Activated CD4-positive, alpha-beta T cell treated with anti-CD3 and anti-CD28 coated beads, Interleukin-2, amount 10 ng/mL, durations not matched to agents 7 days and 5 days (primary cell): ENCODE measurements at regions not wholly inside any gene's neighbourhood (a gene's known extent, or its start where the extent isn't known, plus 50 kb on each side); places are given as distances from the start of the nearest gene placed in this dataset.
A peak's percentile ranks its signal among the peaks of the same experiment; 100 is the strongest.

Experiments used
- CTCF ChIA-PET: fragments of 350-600 bp; sonication (Branson Sonifier 250); formaldehyde crosslinking; loops from one replicate; lab custom pipeline; 2021; ENCODE audit warnings: antibody characterized with exemption; lab: Charles Lee
- POLR2A ChIA-PET: fragments of 350-600 bp; sonication (Branson Sonifier 250); formaldehyde crosslinking; loops from one replicate; lab custom pipeline; 2021; ENCODE audit warnings: antibody characterized with exemption; lab: Charles Lee
- DNase-seq: peaks from one replicate; pipeline ENCODE4 v3.0.0-alpha.2; 2020
- H3K27ac Mint-ChIP-seq: one replicate; pipeline ENCODE4 v1.8.0; 2021; ENCODE audit warnings: mild to moderate bottlenecking, moderate library complexity, mixed read lengths
- H3K27me3 Mint-ChIP-seq: one replicate; pipeline ENCODE4 v1.8.0; 2021; ENCODE audit warnings: mixed read lengths
- H3K36me3 Mint-ChIP-seq: one replicate; pipeline ENCODE4 v1.8.0; 2021; ENCODE audit warnings: low read depth, mixed read lengths
- H3K4me1 Mint-ChIP-seq: one replicate; pipeline ENCODE4 v1.8.0; 2021; ENCODE audit warnings: mixed read lengths
- H3K4me3 Mint-ChIP-seq: one replicate; pipeline ENCODE4 v1.8.0; 2021; ENCODE audit warnings: mild to moderate bottlenecking, moderate library complexity, mixed read lengths
- H3K9me3 Mint-ChIP-seq: one replicate; pipeline ENCODE4 v1.8.0; 2021; ENCODE audit warnings: mixed read lengths

DNA sequence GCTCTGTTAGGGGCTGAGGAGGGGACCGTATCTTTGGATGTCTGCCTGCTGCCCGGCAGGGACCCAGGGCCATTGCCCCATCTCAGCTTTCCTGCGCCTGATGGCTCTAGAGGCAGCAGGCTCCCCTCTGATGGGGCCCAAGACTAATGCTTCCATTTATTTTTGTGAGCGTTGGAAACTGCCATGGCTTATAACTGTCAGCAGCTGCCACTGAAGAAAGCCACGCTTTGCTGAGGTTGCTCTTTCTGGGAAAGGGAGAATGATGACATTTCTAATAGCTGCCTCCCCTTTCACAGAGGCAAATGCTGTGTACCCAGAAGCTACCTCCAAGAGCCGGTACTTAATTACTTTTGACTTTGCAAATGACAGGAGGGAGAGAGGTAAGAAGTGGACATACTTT, 103.8 kb downstream of the HAPSTR1 start:
- ChIA-PET POLR2A (no interaction called here), CTCF (interaction anchor here (0.5 to 1.2 kb wide), 2 partner anchors 37 to 59 kb away, joined by 3 to 4 read pairs; no protein-coding TSS in a partner anchor)
- Mint-ChIP-seq H3K4me1 (no peaks in the 10 kb centered on the region), H3K27ac (no peak overlapping the region), H3K9me3 (no peaks in the 10 kb centered on the region), H3K27me3 (no peaks in the 10 kb centered on the region), H3K36me3 (no peaks in the 10 kb centered on the region), H3K4me3 (no peak overlapping the region)
- no peak for DNase-seq

GRCh38 chr16:9197957-9198661, 106.7 kb downstream of the HAPSTR1 start:
- ChIA-PET CTCF (interaction anchor here (0.6 kb wide), 1 partner anchor 1254 kb away, joined by 3 read pairs; no protein-coding TSS in a partner anchor), POLR2A (no interaction called here)
- H3K27ac Mint-ChIP-seq: no peak overlapping the region
- no peaks in the 10 kb centered on the region for H3K27me3 Mint-ChIP-seq
- H3K4me3 Mint-ChIP-seq: no peak overlapping the region
- DNase-seq: no peak
- no peaks in the 10 kb centered on the region for H3K4me1 Mint-ChIP-seq
- H3K9me3 Mint-ChIP-seq: no peaks in the 10 kb centered on the region
- H3K36me3 Mint-ChIP-seq: no peaks in the 10 kb centered on the region

- Mint-ChIP-seq H3K27me3 (no peaks in the 10 kb centered on the region), H3K4me3 (no peak overlapping the region), H3K27ac (no peak overlapping the region), H3K9me3 (no peaks in the 10 kb centered on the region), H3K4me1 (no peaks in the 10 kb centered on the region), H3K36me3 (no peaks in the 10 kb centered on the region)
- POLR2A ChIA-PET: no interaction called here
- no peak for DNase-seq
- CTCF ChIA-PET: no interaction called here
Observed at GRCh38 chr16:9199311-9199710, 107.9 kb downstream of the HAPSTR1 start.

GRCh38 chr16:9199751-9200150, 108.3 kb downstream of the HAPSTR1 start:
- Mint-ChIP-seq H3K36me3 (no peaks in the 10 kb centered on the region), H3K27me3 (no peaks in the 10 kb centered on the region), H3K9me3 (no peaks in the 10 kb centered on the region), H3K4me3 (no peak overlapping the region), H3K27ac (no peak overlapping the region), H3K4me1 (no peaks in the 10 kb centered on the region)
- DNase-seq: no peak
- ChIA-PET CTCF (no interaction called here), POLR2A (no interaction called here)

DNA sequence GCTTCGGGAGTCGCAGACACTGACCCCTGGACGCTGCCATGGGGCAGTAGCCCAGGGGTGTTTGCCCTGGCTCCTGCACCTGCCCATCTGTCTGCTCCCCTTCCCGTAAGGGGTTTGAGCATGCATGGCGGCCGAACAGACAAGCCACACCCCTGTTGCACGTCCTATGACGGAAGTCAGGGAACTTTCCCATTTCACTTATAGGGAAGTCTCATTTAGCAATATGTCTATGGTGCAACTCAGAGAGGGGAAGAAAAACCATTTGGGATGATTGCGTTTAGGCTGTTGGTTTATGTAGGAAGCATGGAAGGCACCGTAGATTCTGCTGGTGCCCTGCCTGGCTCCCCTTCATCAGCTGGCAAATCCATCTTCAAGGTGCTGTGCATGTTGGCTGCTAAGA, 112.5 kb downstream of the HAPSTR1 start:
- H3K4me1 Mint-ChIP-seq: no peaks in the 10 kb centered on the region
- POLR2A ChIA-PET: no interaction called here
- H3K27ac Mint-ChIP-seq: no peak overlapping the region
- H3K27me3 Mint-ChIP-seq: no peaks in the 10 kb centered on the region
- no peak overlapping the region for H3K4me3 Mint-ChIP-seq
- no peaks in the 10 kb centered on the region for H3K36me3 Mint-ChIP-seq
- CTCF ChIA-PET: interaction anchor here (0.6 kb wide), 1 partner anchor 1233 kb away, joined by 3 read pairs; no protein-coding TSS in a partner anchor
- H3K9me3 Mint-ChIP-seq: no peaks in the 10 kb centered on the region
- DNase-seq: no peak

DNA sequence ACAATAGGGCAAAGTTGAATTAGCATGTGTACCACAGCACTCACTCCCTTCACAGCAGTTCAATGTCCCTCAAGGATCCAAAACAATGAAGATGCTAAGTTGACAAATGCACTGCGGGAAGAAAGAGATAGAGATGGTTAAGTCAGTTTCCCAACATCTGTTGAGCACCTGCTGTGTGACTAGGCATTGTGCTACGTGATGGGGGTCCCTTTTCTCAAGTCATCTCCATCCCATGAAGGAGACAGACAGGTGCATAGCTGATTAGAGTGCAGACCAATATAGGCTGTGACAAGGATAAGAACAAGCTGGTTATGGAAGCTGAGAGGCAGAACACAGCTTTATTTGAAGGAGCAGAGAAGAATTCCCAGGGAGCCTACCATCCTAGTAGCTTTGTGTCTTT, 114.2 kb downstream of the HAPSTR1 start:
- no peaks in the 10 kb centered on the region for H3K9me3 Mint-ChIP-seq
- no peaks in the 10 kb centered on the region for H3K36me3 Mint-ChIP-seq
- H3K4me3 Mint-ChIP-seq: no peak overlapping the region
- ChIA-PET POLR2A (no interaction called here), CTCF (interaction anchor here (0.5 to 0.7 kb wide), 2 partner anchors 54 to 68 kb away, joined by 3 read pairs; no protein-coding TSS in a partner anchor)
- H3K27me3 Mint-ChIP-seq: no peaks in the 10 kb centered on the region
- H3K27ac Mint-ChIP-seq: no peak overlapping the region
- no peaks in the 10 kb centered on the region for H3K4me1 Mint-ChIP-seq
- DNase-seq: no peak

DNA sequence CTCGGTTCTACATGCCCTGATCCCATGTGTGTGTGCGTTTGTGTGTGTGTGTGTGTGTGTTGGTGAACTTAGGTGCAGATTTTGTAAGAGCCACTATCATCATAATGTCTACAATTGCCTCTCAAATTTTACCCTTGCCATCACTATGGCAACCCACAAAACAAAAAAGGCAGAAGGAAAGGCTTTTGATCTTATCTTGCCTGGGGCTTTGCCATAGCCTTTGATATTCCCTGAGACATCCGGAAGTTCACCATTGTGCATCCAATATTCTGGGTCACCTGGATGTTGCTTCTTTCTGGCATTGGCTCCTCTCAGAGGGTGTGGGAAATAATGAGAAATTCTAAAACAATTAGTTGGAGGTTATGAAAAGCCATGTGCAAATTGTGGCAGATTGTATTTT, 114.7 kb downstream of the HAPSTR1 start:
- no peak overlapping the region for H3K4me3 Mint-ChIP-seq
- no peak overlapping the region for H3K27ac Mint-ChIP-seq
- CTCF ChIA-PET: interaction anchor here (0.6 kb wide), 1 partner anchor 1440 kb away, joined by 3 read pairs; no protein-coding TSS in a partner anchor
- no peaks in the 10 kb centered on the region for H3K9me3 Mint-ChIP-seq
- POLR2A ChIA-PET: no interaction called here
- no peaks in the 10 kb centered on the region for H3K27me3 Mint-ChIP-seq
- H3K4me1 Mint-ChIP-seq: no peaks in the 10 kb centered on the region
- no peak for DNase-seq
- no peaks in the 10 kb centered on the region for H3K36me3 Mint-ChIP-seq

GRCh38 chr16:9212621-9213020, 121.2 kb downstream of the HAPSTR1 start:
- no peaks in the 10 kb centered on the region for H3K9me3 Mint-ChIP-seq
- H3K36me3 Mint-ChIP-seq: no peaks in the 10 kb centered on the region
- POLR2A ChIA-PET: no interaction called here
- no peak overlapping the region for H3K4me3 Mint-ChIP-seq
- DNase-seq: no peak
- H3K27ac Mint-ChIP-seq: no peak overlapping the region
- no peaks in the 10 kb centered on the region for H3K27me3 Mint-ChIP-seq
- no peaks in the 10 kb centered on the region for H3K4me1 Mint-ChIP-seq
- CTCF ChIA-PET: no interaction called here

- H3K27me3 Mint-ChIP-seq: no peaks in the 10 kb centered on the region
- no peak overlapping the region for H3K27ac Mint-ChIP-seq
- H3K4me1 Mint-ChIP-seq: no peaks in the 10 kb centered on the region
- H3K9me3 Mint-ChIP-seq: no peaks in the 10 kb centered on the region
- no peaks in the 10 kb centered on the region for H3K36me3 Mint-ChIP-seq
- DNase-seq: no peak
- no peak overlapping the region for H3K4me3 Mint-ChIP-seq
- CTCF ChIA-PET: no interaction called here
- POLR2A ChIA-PET: no interaction called here
Observed at GRCh38 chr16:9219813-9220212, 128.4 kb downstream of the HAPSTR1 start.

DNA sequence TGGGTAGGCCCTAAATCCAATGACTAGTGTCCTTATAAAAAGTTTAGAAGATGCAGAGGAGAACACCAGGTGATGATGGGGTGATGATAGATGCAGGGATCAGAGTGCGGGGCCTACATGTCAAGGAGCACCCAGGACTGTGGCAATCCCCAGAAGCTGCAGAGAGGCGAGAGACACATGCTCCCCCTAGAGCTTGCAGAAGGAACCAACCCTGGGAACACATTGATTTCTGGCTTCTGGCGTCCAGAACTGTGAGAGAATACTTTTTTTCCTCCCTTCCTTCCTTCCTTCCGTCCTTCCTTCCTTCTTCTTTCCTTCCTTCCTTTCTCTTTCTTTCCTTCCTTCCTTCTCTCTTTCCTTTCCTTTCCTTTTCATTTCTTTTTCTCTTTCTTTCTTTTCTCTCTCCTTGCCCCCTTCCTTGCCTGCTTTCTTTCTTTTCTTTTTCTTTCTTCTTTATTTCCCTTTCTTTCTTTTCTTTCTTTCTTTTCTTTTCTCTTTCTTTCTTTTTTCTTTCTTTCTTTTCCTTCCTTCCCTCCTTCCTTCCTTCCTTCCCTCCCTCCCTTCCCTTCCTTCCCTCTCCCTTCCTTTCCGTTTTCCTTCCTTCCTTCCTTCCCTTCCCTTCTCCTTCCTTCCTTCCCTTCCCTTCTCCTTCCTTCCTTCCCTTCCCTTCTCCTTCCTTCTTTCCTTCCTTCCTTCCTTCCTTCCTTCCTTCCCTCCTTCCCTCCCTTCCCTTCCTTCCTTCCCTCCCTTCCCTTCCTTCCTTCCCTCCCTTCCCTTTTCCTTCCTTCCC, 134.3 kb downstream of the HAPSTR1 start:
- H3K27me3 Mint-ChIP-seq: no peaks in the 10 kb centered on the region
- H3K9me3 Mint-ChIP-seq: no peaks in the 10 kb centered on the region
- H3K4me3 Mint-ChIP-seq: no peak overlapping the region
- ChIA-PET CTCF (no interaction called here), POLR2A (no interaction called here)
- H3K36me3 Mint-ChIP-seq: no peaks in the 10 kb centered on the region
- H3K4me1 Mint-ChIP-seq: no peaks in the 10 kb centered on the region
- H3K27ac Mint-ChIP-seq: no peak overlapping the region
- DNase-seq: peak; percentile 9

- Mint-ChIP-seq H3K9me3 (no peaks in the 10 kb centered on the region), H3K4me1 (no peaks in the 10 kb centered on the region), H3K36me3 (no peaks in the 10 kb centered on the region), H3K4me3 (no peak overlapping the region), H3K27ac (no peak overlapping the region), H3K27me3 (no peaks in the 10 kb centered on the region)
- ChIA-PET CTCF (no interaction called here), POLR2A (no interaction called here)
- no peak for DNase-seq
Observed at GRCh38 chr16:9226924-9227323, 135.5 kb downstream of the HAPSTR1 start.

DNA sequence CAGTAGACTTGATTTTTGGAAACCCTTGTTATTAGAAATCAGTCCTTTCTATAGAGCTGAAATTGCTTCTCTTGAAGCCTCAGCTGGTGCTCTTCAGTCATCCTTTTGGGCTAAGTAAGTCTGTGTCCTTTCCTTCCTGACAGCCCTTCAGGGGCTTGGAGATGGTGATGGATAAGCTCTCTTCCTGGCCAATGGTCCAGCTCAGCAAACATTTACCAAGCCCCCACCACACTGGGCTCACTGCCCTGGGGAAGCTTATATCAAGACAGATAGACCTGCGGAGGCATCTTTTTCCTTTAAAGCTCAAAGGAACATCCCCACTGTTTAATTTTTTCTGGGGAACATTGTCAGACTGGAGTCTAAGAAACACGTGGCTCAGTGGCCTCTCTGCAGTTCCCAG, 139.6 kb downstream of the HAPSTR1 start:
- no peak for DNase-seq
- no peaks in the 10 kb centered on the region for H3K9me3 Mint-ChIP-seq
- ChIA-PET POLR2A (no interaction called here), CTCF (no interaction called here)
- H3K27ac Mint-ChIP-seq: no peak overlapping the region
- H3K4me1 Mint-ChIP-seq: no peaks in the 10 kb centered on the region
- no peaks in the 10 kb centered on the region for H3K36me3 Mint-ChIP-seq
- no peaks in the 10 kb centered on the region for H3K27me3 Mint-ChIP-seq
- no peak overlapping the region for H3K4me3 Mint-ChIP-seq

DNA sequence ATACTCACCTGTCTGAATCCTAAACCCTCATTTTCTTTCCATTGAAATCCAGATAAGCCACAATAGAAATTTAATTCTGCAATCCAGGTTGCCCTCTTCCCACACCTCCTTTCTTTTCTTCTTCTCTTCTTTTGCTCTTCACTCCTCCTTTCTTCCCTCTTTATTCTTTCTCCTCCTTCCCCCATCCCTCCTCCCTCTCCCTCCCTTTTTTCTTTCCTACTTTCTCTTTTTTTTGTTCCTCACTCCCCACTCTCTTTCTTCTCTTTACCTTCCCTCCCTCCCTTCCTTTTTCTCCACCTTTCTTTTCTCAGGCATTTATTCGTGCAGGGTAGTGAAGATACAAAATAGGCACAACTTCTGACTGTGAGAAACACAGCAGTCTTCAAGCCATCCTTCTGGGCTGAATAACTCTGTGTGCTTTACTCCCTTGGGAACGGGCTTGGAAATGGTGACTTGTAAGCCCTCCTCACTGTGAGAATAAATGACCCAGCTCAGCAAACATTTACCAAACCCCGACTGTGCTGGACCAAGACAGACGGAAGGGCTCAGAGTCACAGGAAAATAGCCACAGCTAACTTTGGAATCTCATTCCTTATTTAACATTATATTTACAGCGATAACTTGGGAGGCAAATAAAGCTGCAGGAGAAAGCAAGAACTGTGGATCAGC, 140.8 kb downstream of the HAPSTR1 start:
- H3K36me3 Mint-ChIP-seq: no peaks in the 10 kb centered on the region
- no peaks in the 10 kb centered on the region for H3K27me3 Mint-ChIP-seq
- H3K4me1 Mint-ChIP-seq: no peaks in the 10 kb centered on the region
- no peak overlapping the region for H3K4me3 Mint-ChIP-seq
- CTCF ChIA-PET: no interaction called here
- POLR2A ChIA-PET: no interaction called here
- no peak overlapping the region for H3K27ac Mint-ChIP-seq
- DNase-seq: no peak
- H3K9me3 Mint-ChIP-seq: no peaks in the 10 kb centered on the region
